WTC11 (cell line): ENCODE measurements at regions not wholly inside any gene's neighbourhood (a gene's known extent, or its start where the extent isn't known, plus 50 kb on each side); places are given as distances from the start of the nearest gene placed in this dataset.

Source experiments
- ATAC-seq: fragments of 200-7000 bp; cut with Tn5 transposase; 2 replicates; pipeline ENCODE4 v1.10.0; 2021; ENCODE audit warnings: mild to moderate bottlenecking, moderate library complexity
- CTCF ChIA-PET: fragments of 300-600 bp; sonication (Branson Sonifier 250); formaldehyde crosslinking; loops from one replicate; lab custom pipeline; 2021; ENCODE audit warnings: antibody characterized with exemption; lab: Charles Lee
- POLR2A ChIA-PET: fragments of 350-600 bp; sonication (Branson Sonifier 250); formaldehyde crosslinking; loops from one replicate; lab custom pipeline; 2021; ENCODE audit warnings: antibody characterized with exemption; lab: Charles Lee
- DNase-seq: peaks from one replicate; pipeline ENCODE4 v3.0.0; 2021; ENCODE audit warnings: low spot score
- H3K27ac Mint-ChIP-seq: 2 replicates; pipeline ENCODE4 v1.8.0; 2021; ENCODE audit warnings: mixed read lengths
- H3K27me3 Mint-ChIP-seq: 2 replicates; pipeline ENCODE4 v1.8.0; 2021; ENCODE audit warnings: low read depth, mild to moderate bottlenecking, moderate library complexity, mixed read lengths
- H3K36me3 Mint-ChIP-seq: 2 replicates; pipeline ENCODE4 v1.8.0; 2021; ENCODE audit warnings: mixed read lengths
- H3K4me1 Mint-ChIP-seq: 2 replicates; pipeline ENCODE4 v1.8.0; 2022; ENCODE audit warnings: mixed read lengths
- H3K4me3 Mint-ChIP-seq: 2 replicates; pipeline ENCODE4 v1.8.0; 2021; ENCODE audit warnings: mild to moderate bottlenecking, moderate library complexity, mixed read lengths
- H3K9me3 Mint-ChIP-seq: 2 replicates; pipeline ENCODE4 v1.8.0; 2021; ENCODE audit warnings: mixed read lengths
- CBFB ChIP-seq: sonication (generic); formaldehyde crosslinking; IDR thresholded peaks from 2 replicates; pipeline ENCODE4 v1.8.1; 2022; ENCODE audit warnings: mild to moderate bottlenecking, low read depth, missing genetic modification reagents
- FOXJ3 ChIP-seq: sonication (generic); formaldehyde crosslinking; IDR thresholded peaks from 2 replicates; pipeline ENCODE4 v1.9.0; 2021; ENCODE audit warnings: missing genetic modification reagents, mild to moderate bottlenecking, borderline replicate concordance
- GABPB1 ChIP-seq: sonication (generic); formaldehyde crosslinking; IDR thresholded peaks from 2 replicates; pipeline ENCODE4 v1.8.1; 2023; ENCODE audit warnings: mild to moderate bottlenecking, missing genetic modification reagents
- GRHL2 ChIP-seq: fragments of 250-450 bp; sonication (Bioruptor Pico); IDR thresholded peaks from 2 replicates; pipeline ENCODE4 v1.8.0; 2022; ENCODE audit warnings: mild to moderate bottlenecking, moderate library complexity; ENCODE audit not compliant: insufficient replicate concordance, severe bottlenecking
- HMGA2 ChIP-seq: fragments of 250-450 bp; sonication (Bioruptor Pico); IDR thresholded peaks from 2 replicates; pipeline ENCODE4 v1.4.0; 2021; ENCODE audit warnings: mild to moderate bottlenecking, moderate library complexity
- JUN ChIP-seq: sonication (generic); formaldehyde crosslinking; IDR thresholded peaks from 2 replicates; pipeline ENCODE4 v1.8.0; 2023; ENCODE audit warnings: mild to moderate bottlenecking, missing genetic modification reagents
- MXD4 ChIP-seq: fragments of 250-450 bp; sonication (Bioruptor Pico); IDR thresholded peaks from 2 replicates; pipeline ENCODE4 v1.8.0; 2021; ENCODE audit warnings: mild to moderate bottlenecking, moderate library complexity, borderline replicate concordance
- MYBL2 ChIP-seq: sonication (generic); formaldehyde crosslinking; IDR thresholded peaks from 2 replicates; pipeline ENCODE4 v1.8.1; 2023; ENCODE audit warnings: mild to moderate bottlenecking, moderate library complexity, missing genetic modification reagents
- NFE2L1 ChIP-seq: sonication (generic); formaldehyde crosslinking; IDR thresholded peaks from 2 replicates; pipeline ENCODE4 v1.8.1; 2023; ENCODE audit warnings: missing genetic modification reagents
- NR2C2 ChIP-seq: sonication (generic); formaldehyde crosslinking; IDR thresholded peaks from 2 replicates; pipeline ENCODE4 v1.8.0; 2022; ENCODE audit warnings: mild to moderate bottlenecking, missing genetic modification reagents
- NR3C1 ChIP-seq: sonication (generic); formaldehyde crosslinking; conservative IDR thresholded peaks from 2 replicates; pipeline ENCODE4 v1.8.1; 2023; ENCODE audit warnings: low read depth, mild to moderate bottlenecking, missing genetic modification reagents
- OVOL2 ChIP-seq: fragments of 250-450 bp; sonication (Bioruptor Pico); IDR thresholded peaks from 2 replicates; pipeline ENCODE4 v1.9.0; 2021; ENCODE audit warnings: mild to moderate bottlenecking, borderline replicate concordance
- SMAD4 ChIP-seq: sonication (generic); formaldehyde crosslinking; IDR thresholded peaks from 2 replicates; pipeline ENCODE4 v1.8.0; 2022; ENCODE audit warnings: mild to moderate bottlenecking, missing genetic modification reagents
- ZBTB21 ChIP-seq: sonication (generic); formaldehyde crosslinking; IDR thresholded peaks from 2 replicates; pipeline ENCODE4 v1.8.1; 2023; ENCODE audit warnings: mild to moderate bottlenecking, missing genetic modification reagents, borderline replicate concordance
- ZNF317 ChIP-seq: sonication (generic); formaldehyde crosslinking; IDR thresholded peaks from 2 replicates; pipeline ENCODE4 v1.8.1; 2023; ENCODE audit warnings: low read depth, mild to moderate bottlenecking, moderate library complexity, missing genetic modification reagents, borderline replicate concordance
- ZNF396 ChIP-seq: fragments of 250-450 bp; sonication (Bioruptor Pico); IDR thresholded peaks from 2 replicates; pipeline ENCODE4 v1.8.0; 2021; ENCODE audit warnings: mild to moderate bottlenecking, moderate library complexity, borderline replicate concordance
- TF ChIP-seq, protein P1 (sequence below): sonication (generic); formaldehyde crosslinking; IDR thresholded peaks from 2 replicates; pipeline ENCODE4 v1.8.1; 2023; ENCODE audit warnings: mild to moderate bottlenecking, missing genetic modification reagents
- TF ChIP-seq, protein P2 (sequence below): sonication (generic); formaldehyde crosslinking; IDR thresholded peaks from 2 replicates; pipeline ENCODE4 v1.8.1; 2022; ENCODE audit warnings: mild to moderate bottlenecking, missing genetic modification reagents, moderate library complexity, borderline replicate concordance
- TF ChIP-seq, protein P3 (sequence below): fragments of 200-600 bp; IDR thresholded peaks from 2 replicates; pipeline ENCODE4 v1.8.0; 2022; ENCODE audit warnings: antibody characterized with exemption
- TF ChIP-seq, protein P4 (sequence below): sonication (generic); formaldehyde crosslinking; conservative IDR thresholded peaks from 2 replicates; pipeline ENCODE4 v1.8.1; 2023; ENCODE audit warnings: mild to moderate bottlenecking, low read depth, missing genetic modification reagents, moderate library complexity
- TF ChIP-seq, protein P5 (sequence below): fragments of 250-450 bp; sonication (Bioruptor Pico); IDR thresholded peaks from 2 replicates; pipeline ENCODE4 v1.9.0; 2021; ENCODE audit warnings: moderate library complexity, mild to moderate bottlenecking, inconsistent platforms, borderline replicate concordance
- TF ChIP-seq, protein P6 (sequence below): fragments of 250-450 bp; sonication (Bioruptor Pico); IDR thresholded peaks from 2 replicates; pipeline ENCODE4 v1.8.0; 2021; ENCODE audit warnings: mild to moderate bottlenecking
- TF ChIP-seq, protein P7 (sequence below): sonication (generic); formaldehyde crosslinking; IDR thresholded peaks from 2 replicates; pipeline ENCODE4 v1.8.1; 2022; ENCODE audit warnings: low read depth, mild to moderate bottlenecking, moderate library complexity, missing genetic modification reagents, borderline replicate concordance

DNA sequence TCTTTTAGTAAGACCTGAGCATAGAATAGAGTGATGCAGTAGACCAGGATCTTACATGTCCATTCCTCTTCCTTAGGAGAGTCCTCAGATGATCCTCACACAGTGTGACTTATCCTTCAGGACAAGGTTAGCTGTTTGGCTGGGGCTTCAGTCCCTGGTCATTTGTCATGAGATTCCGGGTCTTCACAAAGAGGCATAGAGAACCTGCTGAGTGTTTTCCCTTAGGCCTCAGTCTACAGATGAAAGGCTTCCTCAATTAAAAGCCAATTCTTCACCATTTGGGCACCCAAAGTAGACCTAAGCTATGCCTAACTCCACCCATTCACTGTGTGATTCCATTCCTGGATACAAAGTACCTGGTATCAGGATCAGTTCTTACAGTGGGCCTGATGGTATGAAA, 329.8 kb upstream of the RUNX1 start:
- POLR2A ChIA-PET: no interaction called here
- CTCF ChIA-PET: interaction anchor here (0.5 to 0.6 kb wide), 2 partner anchors 58 to 708 kb away, joined by 4 read pairs; no protein-coding TSS in a partner anchor

DNA sequence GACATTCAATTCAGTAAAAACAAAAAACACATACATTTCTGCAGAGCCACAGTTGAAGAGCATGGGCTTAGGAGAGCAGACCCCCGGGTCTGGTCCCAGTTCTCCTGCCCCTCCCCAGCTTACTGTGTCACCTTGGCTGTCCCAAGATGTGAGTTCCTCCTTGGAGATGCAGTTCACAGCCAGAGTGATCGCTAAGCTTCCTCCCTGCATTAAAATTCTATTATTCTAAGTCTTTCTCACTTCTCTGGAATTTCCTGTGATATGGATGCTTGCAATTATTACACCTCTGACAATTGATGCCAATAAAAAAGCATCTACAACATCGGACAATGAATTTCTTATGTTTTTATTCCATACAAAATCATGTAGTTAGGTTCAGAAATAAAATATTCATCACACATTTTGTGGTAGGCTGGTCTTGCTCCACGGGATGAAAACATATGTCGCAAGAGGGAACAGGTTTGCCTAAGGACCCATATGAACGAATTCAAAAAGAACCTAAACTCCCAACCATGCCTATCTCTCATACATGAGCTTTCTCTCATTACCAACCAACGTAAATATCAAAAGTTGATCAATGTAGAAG, 328.5 kb upstream of the RUNX1 start:
- Mint-ChIP-seq H3K9me3 (0 out of 2 replicates have a peak, but pooled peaks cover 4% of the 10 kb centered on the region), H3K36me3 (no peaks in the 10 kb centered on the region), H3K27ac (no peak overlapping the region), H3K4me1 (peaks cover 5% of the 10 kb centered on the region), H3K27me3 (no peaks in the 10 kb centered on the region), H3K4me3 (no peak overlapping the region)
- no peak for DNase-seq
- no peak for ATAC-seq
- ChIA-PET POLR2A (no interaction called here), CTCF (no interaction called here)
- TF ChIP-seq NR3C1 (CRISPR knock-in tag) (no peak), CBFB (CRISPR knock-in tag) (no peak), GRHL2 (no peak), ZNF396 (CRISPR knock-in tag) (no peak), JUN (CRISPR knock-in tag) (no peak), FOXJ3 (CRISPR knock-in tag) (no peak), NR2C2 (no peak), ZBTB21 (CRISPR knock-in tag) (no peak), HMGA2 (CRISPR knock-in tag) (no peak), NFE2L1 (CRISPR knock-in tag) (no peak), SMAD4 (CRISPR knock-in tag) (no peak), ZNF317 (CRISPR knock-in tag) (no peak), MXD4 (CRISPR knock-in tag) (no peak)
- TF ChIP-seq, protein P1, sequence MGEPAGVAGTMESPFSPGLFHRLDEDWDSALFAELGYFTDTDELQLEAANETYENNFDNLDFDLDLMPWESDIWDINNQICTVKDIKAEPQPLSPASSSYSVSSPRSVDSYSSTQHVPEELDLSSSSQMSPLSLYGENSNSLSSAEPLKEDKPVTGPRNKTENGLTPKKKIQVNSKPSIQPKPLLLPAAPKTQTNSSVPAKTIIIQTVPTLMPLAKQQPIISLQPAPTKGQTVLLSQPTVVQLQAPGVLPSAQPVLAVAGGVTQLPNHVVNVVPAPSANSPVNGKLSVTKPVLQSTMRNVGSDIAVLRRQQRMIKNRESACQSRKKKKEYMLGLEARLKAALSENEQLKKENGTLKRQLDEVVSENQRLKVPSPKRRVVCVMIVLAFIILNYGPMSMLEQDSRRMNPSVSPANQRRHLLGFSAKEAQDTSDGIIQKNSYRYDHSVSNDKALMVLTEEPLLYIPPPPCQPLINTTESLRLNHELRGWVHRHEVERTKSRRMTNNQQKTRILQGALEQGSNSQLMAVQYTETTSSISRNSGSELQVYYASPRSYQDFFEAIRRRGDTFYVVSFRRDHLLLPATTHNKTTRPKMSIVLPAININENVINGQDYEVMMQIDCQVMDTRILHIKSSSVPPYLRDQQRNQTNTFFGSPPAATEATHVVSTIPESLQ (CRISPR knock-in tag): no peak
- TF ChIP-seq, protein P2, sequence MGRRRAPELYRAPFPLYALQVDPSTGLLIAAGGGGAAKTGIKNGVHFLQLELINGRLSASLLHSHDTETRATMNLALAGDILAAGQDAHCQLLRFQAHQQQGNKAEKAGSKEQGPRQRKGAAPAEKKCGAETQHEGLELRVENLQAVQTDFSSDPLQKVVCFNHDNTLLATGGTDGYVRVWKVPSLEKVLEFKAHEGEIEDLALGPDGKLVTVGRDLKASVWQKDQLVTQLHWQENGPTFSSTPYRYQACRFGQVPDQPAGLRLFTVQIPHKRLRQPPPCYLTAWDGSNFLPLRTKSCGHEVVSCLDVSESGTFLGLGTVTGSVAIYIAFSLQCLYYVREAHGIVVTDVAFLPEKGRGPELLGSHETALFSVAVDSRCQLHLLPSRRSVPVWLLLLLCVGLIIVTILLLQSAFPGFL: no peak
- TF ChIP-seq, protein P3, sequence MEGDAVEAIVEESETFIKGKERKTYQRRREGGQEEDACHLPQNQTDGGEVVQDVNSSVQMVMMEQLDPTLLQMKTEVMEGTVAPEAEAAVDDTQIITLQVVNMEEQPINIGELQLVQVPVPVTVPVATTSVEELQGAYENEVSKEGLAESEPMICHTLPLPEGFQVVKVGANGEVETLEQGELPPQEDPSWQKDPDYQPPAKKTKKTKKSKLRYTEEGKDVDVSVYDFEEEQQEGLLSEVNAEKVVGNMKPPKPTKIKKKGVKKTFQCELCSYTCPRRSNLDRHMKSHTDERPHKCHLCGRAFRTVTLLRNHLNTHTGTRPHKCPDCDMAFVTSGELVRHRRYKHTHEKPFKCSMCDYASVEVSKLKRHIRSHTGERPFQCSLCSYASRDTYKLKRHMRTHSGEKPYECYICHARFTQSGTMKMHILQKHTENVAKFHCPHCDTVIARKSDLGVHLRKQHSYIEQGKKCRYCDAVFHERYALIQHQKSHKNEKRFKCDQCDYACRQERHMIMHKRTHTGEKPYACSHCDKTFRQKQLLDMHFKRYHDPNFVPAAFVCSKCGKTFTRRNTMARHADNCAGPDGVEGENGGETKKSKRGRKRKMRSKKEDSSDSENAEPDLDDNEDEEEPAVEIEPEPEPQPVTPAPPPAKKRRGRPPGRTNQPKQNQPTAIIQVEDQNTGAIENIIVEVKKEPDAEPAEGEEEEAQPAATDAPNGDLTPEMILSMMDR: no peak
- TF ChIP-seq, protein P4, sequence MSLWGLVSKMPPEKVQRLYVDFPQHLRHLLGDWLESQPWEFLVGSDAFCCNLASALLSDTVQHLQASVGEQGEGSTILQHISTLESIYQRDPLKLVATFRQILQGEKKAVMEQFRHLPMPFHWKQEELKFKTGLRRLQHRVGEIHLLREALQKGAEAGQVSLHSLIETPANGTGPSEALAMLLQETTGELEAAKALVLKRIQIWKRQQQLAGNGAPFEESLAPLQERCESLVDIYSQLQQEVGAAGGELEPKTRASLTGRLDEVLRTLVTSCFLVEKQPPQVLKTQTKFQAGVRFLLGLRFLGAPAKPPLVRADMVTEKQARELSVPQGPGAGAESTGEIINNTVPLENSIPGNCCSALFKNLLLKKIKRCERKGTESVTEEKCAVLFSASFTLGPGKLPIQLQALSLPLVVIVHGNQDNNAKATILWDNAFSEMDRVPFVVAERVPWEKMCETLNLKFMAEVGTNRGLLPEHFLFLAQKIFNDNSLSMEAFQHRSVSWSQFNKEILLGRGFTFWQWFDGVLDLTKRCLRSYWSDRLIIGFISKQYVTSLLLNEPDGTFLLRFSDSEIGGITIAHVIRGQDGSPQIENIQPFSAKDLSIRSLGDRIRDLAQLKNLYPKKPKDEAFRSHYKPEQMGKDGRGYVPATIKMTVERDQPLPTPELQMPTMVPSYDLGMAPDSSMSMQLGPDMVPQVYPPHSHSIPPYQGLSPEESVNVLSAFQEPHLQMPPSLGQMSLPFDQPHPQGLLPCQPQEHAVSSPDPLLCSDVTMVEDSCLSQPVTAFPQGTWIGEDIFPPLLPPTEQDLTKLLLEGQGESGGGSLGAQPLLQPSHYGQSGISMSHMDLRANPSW: no peak
- TF ChIP-seq, protein P5, sequence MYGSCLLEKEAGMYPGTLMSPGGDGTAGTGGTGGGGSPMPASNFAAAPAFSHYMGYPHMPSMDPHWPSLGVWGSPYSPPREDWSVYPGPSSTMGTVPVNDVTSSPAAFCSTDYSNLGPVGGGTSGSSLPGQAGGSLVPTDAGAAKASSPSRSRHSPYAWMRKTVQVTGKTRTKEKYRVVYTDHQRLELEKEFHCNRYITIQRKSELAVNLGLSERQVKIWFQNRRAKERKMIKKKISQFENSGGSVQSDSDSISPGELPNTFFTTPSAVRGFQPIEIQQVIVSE (CRISPR knock-in tag): no peak
- TF ChIP-seq, protein P6, sequence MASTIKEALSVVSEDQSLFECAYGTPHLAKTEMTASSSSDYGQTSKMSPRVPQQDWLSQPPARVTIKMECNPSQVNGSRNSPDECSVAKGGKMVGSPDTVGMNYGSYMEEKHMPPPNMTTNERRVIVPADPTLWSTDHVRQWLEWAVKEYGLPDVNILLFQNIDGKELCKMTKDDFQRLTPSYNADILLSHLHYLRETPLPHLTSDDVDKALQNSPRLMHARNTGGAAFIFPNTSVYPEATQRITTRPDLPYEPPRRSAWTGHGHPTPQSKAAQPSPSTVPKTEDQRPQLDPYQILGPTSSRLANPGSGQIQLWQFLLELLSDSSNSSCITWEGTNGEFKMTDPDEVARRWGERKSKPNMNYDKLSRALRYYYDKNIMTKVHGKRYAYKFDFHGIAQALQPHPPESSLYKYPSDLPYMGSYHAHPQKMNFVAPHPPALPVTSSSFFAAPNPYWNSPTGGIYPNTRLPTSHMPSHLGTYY (CRISPR knock-in tag): no peak

More for the DNA sequence above, 329.8 kb upstream of the RUNX1 start:
- Mint-ChIP-seq H3K27ac (no peak overlapping the region), H3K4me1 (peaks cover 5% of the 10 kb centered on the region), H3K27me3 (no peaks in the 10 kb centered on the region), H3K36me3 (no peaks in the 10 kb centered on the region), H3K9me3 (no peaks in the 10 kb centered on the region), H3K4me3 (no peak overlapping the region)
- TF ChIP-seq, protein P2: no peak
- TF ChIP-seq, protein P7, sequence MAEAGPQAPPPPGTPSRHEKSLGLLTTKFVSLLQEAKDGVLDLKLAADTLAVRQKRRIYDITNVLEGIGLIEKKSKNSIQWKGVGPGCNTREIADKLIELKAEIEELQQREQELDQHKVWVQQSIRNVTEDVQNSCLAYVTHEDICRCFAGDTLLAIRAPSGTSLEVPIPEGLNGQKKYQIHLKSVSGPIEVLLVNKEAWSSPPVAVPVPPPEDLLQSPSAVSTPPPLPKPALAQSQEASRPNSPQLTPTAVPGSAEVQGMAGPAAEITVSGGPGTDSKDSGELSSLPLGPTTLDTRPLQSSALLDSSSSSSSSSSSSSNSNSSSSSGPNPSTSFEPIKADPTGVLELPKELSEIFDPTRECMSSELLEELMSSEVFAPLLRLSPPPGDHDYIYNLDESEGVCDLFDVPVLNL (CRISPR knock-in tag): no peak
- TF ChIP-seq OVOL2 (CRISPR knock-in tag): no peak
- TF ChIP-seq MYBL2 (CRISPR knock-in tag): no peak
- no peak for TF ChIP-seq GABPB1
- ATAC-seq (no peak), DNase-seq (no peak)
